Uterus (tissue), 3 donors: ENCODE measurements at regions not wholly inside any gene's neighbourhood (a gene's known extent, or its start where the extent isn't known, plus 50 kb on each side); places are given as distances from the start of the nearest gene placed in this dataset. TPM values are rescaled to one million over a fixed set of nuclear protein-coding genes. Genes with fewer than 3 reads are reported as not detected.
"Not testable (repeated sequence)": the region's sequence is repeated elsewhere in the genome, so short reads cannot be mapped to it uniquely, and the experiment has no call there.

Experiments used
- DNase-seq, 2 donors: peaks; one replicate each; pipeline ENCODE4 v3.0.0-alpha.2; 2019 to 2020
- H3K27ac ChIP-seq, 2 donors: fragments of 200-600 bp; sonication (generic); 1 replicate in 1 of 2; 2 replicates in 1 of 2; pipeline ENCODE4 v1.5.1; 2016 to 2018
- H3K27me3 ChIP-seq, 2 donors: fragments of 200-600 bp; sonication (generic); one replicate each; pipeline ENCODE4 v1.5.1; 2018 to 2019; ENCODE audit warnings: control low read depth in 1 of 2
- H3K36me3 ChIP-seq, 2 donors: fragments of 200-600 bp; sonication (generic); one replicate each; pipeline ENCODE4 v1.5.1; 2019; ENCODE audit warnings: control low read depth in 1 of 2
- H3K4me1 ChIP-seq, 2 donors: fragments of 200-600 bp; sonication (generic); one replicate each; pipeline ENCODE4 v1.5.1; 2018 to 2019; ENCODE audit warnings: control low read depth in 1 of 2
- H3K4me3 ChIP-seq, 2 donors: fragments of 200-600 bp; sonication (generic); 1 replicate in 1 of 2; 2 replicates in 1 of 2; pipeline ENCODE4 v1.5.1; 2018 to 2019; ENCODE audit warnings: mild to moderate bottlenecking in 1 of 2
- H3K9me3 ChIP-seq, 2 donors: fragments of 200-600 bp; sonication (generic); one replicate each; pipeline ENCODE4 v1.5.1; 2019; ENCODE audit warnings: control low read depth in 1 of 2
- intact Hi-C: fragments of 100-400 bp; cut with DNase I; formaldehyde crosslinking; loops from one replicate; pipeline ENCODE4 v1.15.1; 2023; ENCODE audit warnings: low total_unique reads
- microRNA-seq: library from miRNA; unstranded; fragments of <30 nt; microRNA quantifications from one replicate; pipeline ENCODE4, GENCODE V29; 2016; ENCODE audit warnings: borderline microRNAs expressed, borderline replicate concordance
- small RNA-seq: library from RNA; depleted of rRNA; stranded (forward); fragments of <200 nt; gene quantifications from one replicate; pipeline ENCODE3, GENCODE V24; 2016
- donor health status: DM: yes; HTN: yes; CAD: no.

DNA sequence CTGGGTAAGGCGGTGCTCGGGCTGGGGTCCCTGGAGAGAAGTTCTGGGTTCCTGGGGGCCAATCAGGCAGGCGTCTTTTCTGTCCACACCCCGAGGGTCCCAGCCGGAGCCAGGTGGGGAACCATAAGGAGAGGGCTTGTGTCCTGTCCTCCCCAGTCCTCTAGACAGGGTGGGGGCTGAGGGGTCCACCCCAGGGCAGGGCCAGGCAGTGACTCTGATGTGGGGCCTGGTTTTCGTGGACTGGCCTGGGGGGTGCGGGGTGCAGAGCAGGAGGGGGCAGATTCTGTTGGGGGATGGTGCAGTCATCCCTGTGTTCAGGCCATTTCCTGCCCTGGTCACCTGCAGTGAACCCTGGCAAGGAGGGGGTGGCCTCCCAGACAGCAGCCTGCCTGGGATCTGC, 143.5 kb upstream of the POTEB2 start:
- H3K36me3 ChIP-seq, H3K9me3 ChIP-seq, H3K4me1 ChIP-seq, H3K27ac ChIP-seq, H3K4me3 ChIP-seq, H3K27me3 ChIP-seq, DNase-seq, intact Hi-C loops: not testable (repeated sequence)

DNA sequence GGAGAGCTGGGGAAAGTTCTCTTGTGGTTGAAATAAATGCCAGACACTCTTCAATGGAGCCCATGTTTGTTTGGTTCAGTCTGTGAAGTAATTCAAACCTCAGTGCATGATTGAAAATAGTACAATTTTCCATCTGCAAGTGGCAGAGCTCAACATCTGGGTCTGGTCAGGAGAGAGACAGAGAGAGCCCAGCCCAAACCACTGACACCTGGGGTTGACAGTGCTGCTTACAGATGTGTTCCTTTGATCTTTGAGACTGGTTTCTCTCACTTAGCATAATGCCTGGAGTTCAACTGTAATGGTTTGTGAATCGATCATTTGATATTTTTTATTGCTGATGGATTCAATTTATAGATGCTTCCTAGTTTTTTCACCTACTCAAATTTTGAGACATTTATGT, 137.3 kb upstream of the POTEB2 start:
- intact Hi-C loops, H3K9me3 ChIP-seq, H3K27ac ChIP-seq, H3K4me3 ChIP-seq, H3K27me3 ChIP-seq, H3K4me1 ChIP-seq, H3K36me3 ChIP-seq, DNase-seq: not testable (repeated sequence)

DNA sequence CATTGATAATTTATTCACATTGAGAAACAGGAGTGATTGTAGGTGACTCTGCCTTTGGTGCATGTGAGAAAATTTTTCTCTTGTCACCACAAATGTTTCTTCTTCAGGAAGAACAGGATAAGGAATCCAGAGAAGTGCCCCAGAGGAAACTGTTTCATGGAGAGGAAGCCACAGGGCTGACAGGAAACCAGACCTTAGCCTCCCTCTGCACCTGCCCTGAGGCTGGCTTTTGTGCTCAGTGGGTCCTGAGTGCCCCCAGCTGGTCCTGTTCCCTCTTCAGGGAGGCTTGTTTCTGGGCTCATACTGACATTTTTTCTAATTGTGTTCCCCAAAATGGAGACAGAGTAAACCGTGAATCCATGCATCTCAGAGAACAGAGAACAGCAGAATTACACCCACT, 135.8 kb upstream of the POTEB2 start:
- H3K36me3 ChIP-seq, H3K9me3 ChIP-seq, H3K4me3 ChIP-seq, intact Hi-C loops, DNase-seq, H3K27me3 ChIP-seq, H3K27ac ChIP-seq, H3K4me1 ChIP-seq: not testable (repeated sequence)

DNA sequence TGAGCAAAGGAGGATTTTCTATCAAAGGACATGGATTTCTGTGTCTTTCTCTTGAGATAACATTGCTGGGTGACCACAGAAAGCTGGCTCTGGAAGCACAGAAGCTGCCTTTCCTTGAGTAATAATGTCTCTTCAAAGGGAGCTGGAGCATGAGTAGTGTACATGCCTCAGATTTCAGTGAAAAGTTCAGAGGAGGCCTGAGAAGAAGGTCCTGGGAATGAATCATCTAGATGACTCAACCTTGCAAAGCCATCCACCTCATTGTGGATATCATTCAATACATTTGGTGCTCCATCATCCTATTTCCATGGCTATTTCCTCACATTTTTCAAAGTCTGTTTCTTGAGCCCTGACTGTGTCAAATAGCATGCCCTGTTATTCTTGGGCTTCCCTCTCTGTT, 125.6 kb upstream of the POTEB2 start:
- intact Hi-C loops, H3K9me3 ChIP-seq, DNase-seq, H3K4me3 ChIP-seq, H3K4me1 ChIP-seq, H3K27me3 ChIP-seq, H3K27ac ChIP-seq, H3K36me3 ChIP-seq: not testable (repeated sequence)

DNA sequence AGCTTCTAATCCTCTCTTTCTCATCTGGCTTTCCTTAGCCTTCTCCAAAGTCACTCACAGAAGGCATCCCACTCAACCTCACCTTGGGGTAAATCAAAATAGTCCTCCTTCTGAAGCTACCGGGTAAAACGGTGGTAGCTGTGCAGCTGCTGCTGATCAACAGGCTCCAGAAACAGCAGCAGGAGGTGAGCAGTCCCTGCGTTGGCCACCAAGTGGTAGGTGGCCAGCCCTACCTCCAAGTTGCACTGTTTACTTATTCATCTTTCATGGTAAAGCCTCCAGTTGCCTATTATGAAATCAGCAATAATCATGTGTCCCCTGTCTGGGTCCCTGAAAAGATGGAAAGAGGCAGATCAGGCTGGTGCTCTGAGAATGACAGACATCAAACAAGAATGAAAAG, 125.1 kb upstream of the POTEB2 start:
- H3K9me3 ChIP-seq, H3K27me3 ChIP-seq, H3K36me3 ChIP-seq, DNase-seq, H3K27ac ChIP-seq, intact Hi-C loops, H3K4me1 ChIP-seq, H3K4me3 ChIP-seq: not testable (repeated sequence)

DNA sequence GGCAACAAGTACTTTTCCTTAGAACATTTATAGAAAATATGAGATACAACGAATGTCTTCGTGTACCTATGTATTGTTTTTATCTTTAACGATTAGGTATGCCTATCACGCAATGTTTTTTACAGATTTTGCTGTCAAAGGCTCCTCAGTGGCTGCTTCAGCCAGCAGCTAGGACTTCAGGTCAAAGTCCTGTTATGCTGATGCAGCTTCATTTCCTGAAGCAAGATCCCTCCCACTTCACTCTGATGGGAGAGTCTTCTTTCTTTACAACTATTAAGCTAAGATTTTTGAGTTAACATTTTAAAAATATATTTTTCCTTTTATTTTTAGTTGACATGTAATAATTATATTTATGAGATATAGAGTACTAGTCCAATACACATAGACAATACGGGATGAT, 120.7 kb upstream of the POTEB2 start:
- H3K4me1 ChIP-seq, H3K27me3 ChIP-seq, intact Hi-C loops, H3K36me3 ChIP-seq, H3K4me3 ChIP-seq, H3K9me3 ChIP-seq, H3K27ac ChIP-seq, DNase-seq: not testable (repeated sequence)

DNA sequence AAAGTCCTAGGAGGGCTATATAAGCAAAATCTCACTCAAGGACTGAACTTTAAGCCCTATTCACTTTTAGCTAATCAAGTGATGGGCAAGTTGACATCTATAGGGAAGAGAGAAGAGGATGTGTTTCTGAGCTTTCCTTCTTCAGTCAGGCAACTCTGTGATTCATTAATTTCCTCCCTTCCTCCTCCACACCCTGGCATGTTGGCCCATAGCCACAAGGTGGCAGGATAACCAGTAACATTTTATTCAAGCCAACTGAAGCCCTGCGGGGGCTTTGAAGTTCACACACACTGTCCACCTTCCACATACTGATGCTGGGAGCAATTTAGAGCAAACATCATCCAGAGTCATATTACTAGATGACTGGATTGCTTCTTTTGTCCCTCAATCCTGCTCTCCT, 111.9 kb upstream of the POTEB2 start:
- H3K4me3 ChIP-seq, H3K4me1 ChIP-seq, H3K27me3 ChIP-seq, H3K27ac ChIP-seq, DNase-seq, H3K9me3 ChIP-seq, H3K36me3 ChIP-seq, intact Hi-C loops: not testable (repeated sequence)

DNA sequence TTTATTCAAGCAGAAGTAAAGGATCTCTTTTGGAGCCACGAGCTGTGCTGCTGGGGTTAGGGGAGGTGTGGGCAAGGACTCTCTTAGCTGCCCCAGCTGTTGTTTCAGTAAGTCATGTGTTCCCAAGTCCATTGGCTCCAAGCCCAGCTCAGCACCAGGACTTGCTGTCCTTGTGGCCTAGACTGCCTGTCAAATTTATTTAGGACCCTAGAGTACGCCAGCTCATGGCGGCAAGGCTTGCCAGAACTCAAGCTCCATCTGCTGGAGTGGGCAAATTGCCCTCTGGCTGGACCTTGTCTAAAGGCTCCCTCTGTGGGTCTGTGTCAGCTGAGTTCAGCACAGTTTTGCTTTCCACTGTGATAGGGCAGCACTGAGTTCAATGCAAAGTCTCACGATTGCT, 106.6 kb upstream of the POTEB2 start:
- H3K4me1 ChIP-seq, DNase-seq, H3K36me3 ChIP-seq, H3K9me3 ChIP-seq, H3K27ac ChIP-seq, H3K4me3 ChIP-seq, intact Hi-C loops, H3K27me3 ChIP-seq: not testable (repeated sequence)

DNA sequence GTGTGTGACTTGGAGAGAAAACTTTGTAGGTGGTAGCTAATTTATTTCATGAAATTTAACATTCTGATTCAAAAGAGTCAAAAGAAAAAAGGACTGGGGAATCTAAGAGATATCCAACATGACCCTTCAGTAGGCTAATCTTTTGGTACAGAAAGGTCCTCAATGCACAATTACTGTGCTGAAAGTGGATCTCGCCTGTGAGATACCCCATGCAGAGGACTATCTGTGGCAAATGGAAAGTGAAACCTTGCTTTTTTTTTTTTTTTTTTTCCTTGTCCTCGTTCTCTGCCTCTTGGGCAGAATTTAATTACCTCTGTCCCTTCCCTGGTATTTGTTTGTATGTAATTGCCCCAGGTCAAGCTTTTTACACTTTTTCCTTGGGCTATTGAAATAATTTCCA, 93.2 kb upstream of the POTEB2 start:
- intact Hi-C loops, H3K4me3 ChIP-seq, H3K27me3 ChIP-seq, DNase-seq, H3K9me3 ChIP-seq, H3K27ac ChIP-seq, H3K36me3 ChIP-seq, H3K4me1 ChIP-seq: not testable (repeated sequence)

DNA sequence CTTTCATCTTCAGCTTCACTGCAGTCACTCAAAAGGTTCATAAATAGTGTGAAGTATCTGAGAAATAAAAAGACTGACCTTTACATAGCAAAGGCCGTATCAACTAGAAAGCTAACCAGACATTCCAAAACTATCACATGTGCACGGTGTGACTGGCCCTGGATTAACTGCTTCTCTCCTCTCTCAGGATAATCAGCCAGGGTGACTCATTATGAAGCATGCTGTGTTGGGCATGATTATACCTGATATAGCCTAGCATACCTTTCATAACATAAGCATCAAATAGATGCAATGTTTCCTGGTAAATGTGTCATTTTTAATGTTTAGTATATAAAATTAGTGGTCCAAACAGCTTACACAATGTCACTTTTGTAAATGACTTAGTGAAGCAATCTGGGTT, 63.2 kb upstream of the POTEB2 start:
- H3K4me3 ChIP-seq, intact Hi-C loops, H3K4me1 ChIP-seq, H3K27me3 ChIP-seq, H3K36me3 ChIP-seq, DNase-seq, H3K9me3 ChIP-seq, H3K27ac ChIP-seq: not testable (repeated sequence)

Small RNA genes in the stretch of these regions (microRNA-seq; reads per million reads assigned to microRNA genes)
- not detected for gene MIR5701-1

Small RNA genes in the stretch of these regions (small RNA-seq; reads per million reads assigned to genes)
- not detected for gene IGHD1OR15-1B
- gene IGHD2OR15-2B: not detected
- not detected for gene IGHD3OR15-3B
- not detected for gene IGHD4OR15-4B
- not detected for gene IGHD5OR15-5B
- not detected for gene MIR5701-1
- not detected for gene RN7SL400P
